Astrocyte of the spinal cord (primary cell): ENCODE measurements at regions not wholly inside any gene's neighbourhood (a gene's known extent, or its start where the extent isn't known, plus 50 kb on each side); places are given as distances from the start of the nearest gene placed in this dataset.

Experiments used
- DNase-seq: peaks from one replicate; pipeline ENCODE4 v3.0.0; 2011; ENCODE audit warnings: low read depth, low spot score
- H3K4me3 ChIP-seq: 2 replicates; pipeline ENCODE4 v1.5.1; 2011; ENCODE audit warnings: low read depth, mild to moderate bottlenecking, low read length, moderate library complexity
- CTCF ChIP-seq: IDR thresholded peaks from 2 replicates; pipeline ENCODE4 v1.5.1; 2012; ENCODE audit warnings: low read depth, mild to moderate bottlenecking, low read length, inconsistent platforms
- in situ Hi-C: cut with HindIII; loops from 2 replicates; pipeline ENCODE4 v1.10.0; 2017; ENCODE audit warnings: low sequenced_read_pairs

- DNase-seq: no peak
- TF ChIP-seq CTCF: no peak
- in situ Hi-C loops: no loop called here
- H3K4me3 ChIP-seq: no peak overlapping the region
These were observed 383.7 kb downstream of the IDS start for GRCh38 chrX:149121206-149121920.

GRCh38 chrX:149120459-149120858, 384.6 kb downstream of the IDS start:
- DNase-seq: no peak
- in situ Hi-C loops: no loop called here
- TF ChIP-seq CTCF: no peak
- H3K4me3 ChIP-seq: no peak overlapping the region

- no peak overlapping the region for H3K4me3 ChIP-seq
- no peak for TF ChIP-seq CTCF
- no peak for DNase-seq
- in situ Hi-C loops: no loop called here
These were observed 390.2 kb downstream of the IDS start for GRCh38 chrX:149114874-149115273.

- in situ Hi-C loops: no loop called here
- no peak for DNase-seq
- H3K4me3 ChIP-seq: no peak overlapping the region
- TF ChIP-seq CTCF: no peak
These were observed 391.1 kb downstream of the IDS start for GRCh38 chrX:149114001-149114400.

GRCh38 chrX:149097786-149098185, 407.3 kb downstream of the IDS start:
- DNase-seq: no peak

GRCh38 chrX:149092179-149092578, 412.9 kb downstream of the IDS start:
- no peak for DNase-seq
- H3K4me3 ChIP-seq: no peak overlapping the region
- TF ChIP-seq CTCF: no peak
- in situ Hi-C loops: no loop called here

More at GRCh38 chrX:149097786-149098185, 407.3 kb downstream of the IDS start:
- in situ Hi-C loops: no loop called here
- H3K4me3 ChIP-seq: no peak overlapping the region
- TF ChIP-seq CTCF: no peak
